Pancreas (tissue), 10 donors: ENCODE measurements at regions not wholly inside any gene's neighbourhood (a gene's known extent, or its start where the extent isn't known, plus 50 kb on each side); places are given as distances from the start of the nearest gene placed in this dataset.
A peak's percentile ranks its signal among the peaks of the same experiment; 100 is the strongest.

Experiments
- ATAC-seq, 4 donors: fragments of 200-7000 bp; cut with Tn5 transposase; one replicate each; pipeline versions ENCODE4 v1.8.0 to v1.9.1; 2020; ENCODE audit warnings: mild to moderate bottlenecking in 4 of 4, moderate library complexity in 4 of 4
- DNase-seq, 6 donors: peaks; one replicate each; pipeline ENCODE4 v3.0.0-alpha.2; 2020
- FAIRE-seq: peaks from 2 replicates; lab custom pipeline; 2012; peaks lifted over from hg19 to GRCh38; lab: Jason Lieb, UNC
- H3K27ac ChIP-seq, 4 donors: fragments of 200-600 bp; sonication (generic); 1 replicate in 3 of 4; 2 replicates in 1 of 4; pipeline versions ENCODE4 v1.5.0 to v1.8.0; 2020
- H3K27me3 ChIP-seq, 4 donors: fragments of 200-600 bp; one replicate each; pipeline ENCODE4 v1.8.0; 2021
- H3K36me3 ChIP-seq, 3 donors: fragments of 200-600 bp; sonication (generic) in 1 of 3; one replicate each; pipeline versions ENCODE4 v1.5.0 to v1.8.0; 2020 to 2021
- H3K4me1 ChIP-seq, 3 donors: fragments of 200-600 bp; one replicate each; pipeline ENCODE4 v1.8.0; 2021
- H3K4me3 ChIP-seq, 4 donors: fragments of 200-600 bp; sonication (generic) in 2 of 4; one replicate each; pipeline versions ENCODE4 v1.5.0 to v1.8.0; 2020 to 2021
- H3K9me3 ChIP-seq, 4 donors: fragments of 200-600 bp; one replicate each; pipeline ENCODE4 v1.8.0; 2021
- CTCF ChIP-seq, 4 donors: fragments of 200-600 bp; sonication (generic) in 3 of 4; IDR thresholded peaks; one replicate each; pipeline versions ENCODE4 v1.5.0 to v1.8.0; 2021; ENCODE audit warnings: antibody characterized with exemption in 4 of 4
- WGBS, 2 donors: extraction: QIAGEN DNeasy Blood & Tissue Kit; methylation state at CpG; one replicate each; pipeline ENCODE4 v1.1.7; 2013; 5-methylcytosine and 5-hydroxymethylcytosine counted together
- intact Hi-C, 3 donors: fragments of 100-400 bp; cut with DNase I; formaldehyde crosslinking; loops; one replicate each; pipeline versions ENCODE4 v1.11.1 to v1.14.2; 2022
- donor health status: healthy with polysubstance abuse.
- donor health status: DM: no; HTN: no; CAD: no; lungs with moderate emphysema.
- donor health status: DM: no; HTN: no; CAD: no.
- donor health status: control.
- donor health status: control.
- donor health status: Bipolar disorder and iron deficiency.
- donor health status: DM: yes; HTN: yes; CAD: no.
- donor health status: DM: no; HTN: no; CAD: no.
- donor health status: DM: no; HTN: no; CAD: no.
- donor health status: DM: yes; HTN: yes; CAD: no.

GRCh38 chr1:39089931-39090521, 63.9 kb downstream of the NDUFS5 start:
- Histone ChIP-seq H3K27ac (no peak overlapping the region), H3K27me3 (no peaks in the 10 kb centered on the region), H3K4me1 (no peaks in the 10 kb centered on the region), H3K4me3 (no peak overlapping the region), H3K9me3 (no peaks in the 10 kb centered on the region), H3K36me3 (no peaks in the 10 kb centered on the region)
- ATAC-seq (peak in 1 of 4 donors; percentile 13), DNase-seq (no peak), FAIRE-seq (no peak)
- WGBS, 2 donors: 59 to 62% methylated on average over 3 of the region's 3 CpGs
- intact Hi-C loops: loop anchor here in 1 of 3 donors (10.0 kb wide), 1 partner anchor 445 kb away; no protein-coding TSS in a partner anchor
- TF ChIP-seq CTCF (IDR thresholded peaks at IDR 0.05): no peak

- WGBS, 2 donors: 78 to 80% methylated on average over 3 of the region's 3 CpGs
- intact Hi-C loops: loop anchor here in 1 of 3 donors (10.0 kb wide), 1 partner anchor 444 kb away; no protein-coding TSS in a partner anchor
These were observed 64.7 kb downstream of the NDUFS5 start for GRCh38 chr1:39090757-39091380.

GRCh38 chr1:39091845-39092645, 65.9 kb downstream of the NDUFS5 start:
- ATAC-seq (peak; percentile 85 to 96 (median 94)), FAIRE-seq (no peak), DNase-seq (peak in 5 of 6 donors; percentile 52 to 81 (median 66))
- H3K27ac ChIP-seq: no peak overlapping the region
- intact Hi-C loops: loop anchor here in 1 of 3 donors (10.0 kb wide), 1 partner anchor 443 kb away; no protein-coding TSS in a partner anchor
- H3K4me3 ChIP-seq: no peak overlapping the region
- whole genome bisulfite sequencing, 2 donors: 24 to 26% methylated on average over 7 of the region's 7 CpGs
- H3K9me3 ChIP-seq: no peaks in the 10 kb centered on the region
- TF ChIP-seq CTCF (IDR thresholded peaks at IDR 0.05): peak; percentile 15 to 45 (median 42)
- H3K27me3 ChIP-seq: no peaks in the 10 kb centered on the region
- no peaks in the 10 kb centered on the region for H3K36me3 ChIP-seq
- H3K4me1 ChIP-seq: no peaks in the 10 kb centered on the region

More at GRCh38 chr1:39090757-39091380, 64.7 kb downstream of the NDUFS5 start:
- FAIRE-seq (no peak), DNase-seq (no peak), ATAC-seq (no peak)
- no peaks in the 10 kb centered on the region for H3K4me1 ChIP-seq
- TF ChIP-seq CTCF (IDR thresholded peaks at IDR 0.05): no peak
- H3K27me3 ChIP-seq: no peaks in the 10 kb centered on the region
- no peak overlapping the region for H3K4me3 ChIP-seq
- H3K9me3 ChIP-seq: no peaks in the 10 kb centered on the region
- no peak overlapping the region for H3K27ac ChIP-seq
- no peaks in the 10 kb centered on the region for H3K36me3 ChIP-seq

- intact Hi-C loops: loop anchor here in 2 of 3 donors (5.0 to 10.0 kb wide), 2 partner anchors 163 to 440 kb away; no protein-coding TSS in a partner anchor
- Histone ChIP-seq H3K9me3 (no peaks in the 10 kb centered on the region), H3K27ac (no peak overlapping the region), H3K4me3 (no peak overlapping the region), H3K4me1 (no peaks in the 10 kb centered on the region), H3K27me3 (no peaks in the 10 kb centered on the region), H3K36me3 (no peaks in the 10 kb centered on the region)
- TF ChIP-seq CTCF (IDR thresholded peaks at IDR 0.05): no peak
- FAIRE-seq: no peak
- DNase-seq: no peak
- no peak for ATAC-seq
- WGBS, 2 donors: 74 to 79% methylated on average over 7 of the region's 7 CpGs
These were observed 68.5 kb downstream of the NDUFS5 start for GRCh38 chr1:39094685-39095084.
